Fibroblast of skin of back (primary cell): ENCODE measurements at regions not wholly inside any gene's neighbourhood (a gene's known extent, or its start where the extent isn't known, plus 50 kb on each side); places are given as distances from the start of the nearest gene placed in this dataset.

Experiments used
- DNase-seq: peaks from one replicate; pipeline ENCODE4 v3.0.0-alpha.2; 2013

- no peak for DNase-seq
These were observed 832.5 kb downstream of the TBC1D22A start for GRCh38 chr22:47594836-47595521.

- DNase-seq = no peak
These were observed 831.5 kb downstream of the TBC1D22A start for GRCh38 chr22:47593911-47594311.

GRCh38 chr22:47593291-47593690, 830.8 kb downstream of the TBC1D22A start:
- DNase-seq = no peak

GRCh38 chr22:47592791-47593190, 830.3 kb downstream of the TBC1D22A start:
- DNase-seq = no peak

- no peak for DNase-seq
These were observed 829.3 kb downstream of the TBC1D22A start for GRCh38 chr22:47591709-47592108.

- no peak for DNase-seq
These were observed 828.6 kb downstream of the TBC1D22A start for GRCh38 chr22:47591016-47591415.

- DNase-seq = no peak
These were observed 827.1 kb downstream of the TBC1D22A start for GRCh38 chr22:47589271-47590250.

GRCh38 chr22:47588578-47588960, 826.1 kb downstream of the TBC1D22A start:
- DNase-seq = no peak

- no peak for DNase-seq
These were observed 825.6 kb downstream of the TBC1D22A start for GRCh38 chr22:47587861-47588577.

- DNase-seq = no peak
These were observed 824.9 kb downstream of the TBC1D22A start for GRCh38 chr22:47587361-47587760.

- no peak for DNase-seq
These were observed 824.5 kb downstream of the TBC1D22A start for GRCh38 chr22:47586946-47587345.

- DNase-seq = no peak
These were observed 823.6 kb downstream of the TBC1D22A start for GRCh38 chr22:47586038-47586437.

- no peak for DNase-seq
These were observed 821.6 kb downstream of the TBC1D22A start for GRCh38 chr22:47583959-47584562.

- DNase-seq = no peak
These were observed 819.6 kb downstream of the TBC1D22A start for GRCh38 chr22:47582067-47582466.

GRCh38 chr22:47580121-47580520, 817.7 kb downstream of the TBC1D22A start:
- no peak for DNase-seq

GRCh38 chr22:47576908-47577307, 814.5 kb downstream of the TBC1D22A start:
- no peak for DNase-seq

- DNase-seq = no peak
These were observed 812.8 kb downstream of the TBC1D22A start for GRCh38 chr22:47575291-47575690.

GRCh38 chr22:47574556-47574955, 812.1 kb downstream of the TBC1D22A start:
- no peak for DNase-seq

- DNase-seq = no peak
These were observed 810.7 kb downstream of the TBC1D22A start for GRCh38 chr22:47573141-47573540.

- no peak for DNase-seq
These were observed 810.0 kb downstream of the TBC1D22A start for GRCh38 chr22:47572443-47572842.

- no peak for DNase-seq
These were observed 809.2 kb downstream of the TBC1D22A start for GRCh38 chr22:47571616-47572015.

GRCh38 chr22:47570851-47571250, 808.4 kb downstream of the TBC1D22A start:
- no peak for DNase-seq

- no peak for DNase-seq
These were observed 807.8 kb downstream of the TBC1D22A start for GRCh38 chr22:47570300-47570685.
